Left lobe of liver (tissue), 2 donors: ENCODE measurements at regions not wholly inside any gene's neighbourhood (a gene's known extent, or its start where the extent isn't known, plus 50 kb on each side); places are given as distances from the start of the nearest gene placed in this dataset.
"Not testable (repeated sequence)": the region's sequence is repeated elsewhere in the genome, so short reads cannot be mapped to it uniquely, and the experiment has no call there.

Experiments
- ATAC-seq: fragments of 200-7000 bp; cut with Tn5 transposase; one replicate; pipeline ENCODE4 v1.9.1; 2020; ENCODE audit warnings: mild to moderate bottlenecking, moderate library complexity
- DNase-seq: peaks from one replicate; pipeline ENCODE4 v3.0.0-alpha.2; 2020; ENCODE audit warnings: low spot score
- donor health status: DM: no; HTN: no; CAD: no; lungs with moderate emphysema.
- donor health status: DM: no; HTN: yes; CAD: no.

DNA sequence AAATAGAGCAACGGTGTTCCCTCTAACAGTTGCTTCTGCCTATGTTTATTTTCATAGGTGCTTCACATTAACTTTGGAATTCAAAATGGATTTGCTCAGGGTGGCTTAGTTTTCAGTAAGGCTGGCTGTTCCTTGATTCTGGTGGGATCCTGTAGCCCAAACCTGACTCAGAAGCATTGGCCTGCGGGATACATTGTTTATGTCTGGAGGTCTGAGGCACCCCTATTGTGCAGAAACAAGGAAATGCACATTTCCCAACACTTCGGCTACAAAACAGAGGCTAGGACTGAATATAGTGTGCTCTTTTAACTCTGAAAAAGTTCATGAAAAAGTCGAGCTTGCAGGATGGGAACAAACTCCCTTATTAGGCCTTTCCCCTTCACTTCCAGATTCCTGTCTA lies 133.8 kb upstream of the F3 start:
- ATAC-seq (no peak), DNase-seq (no peak)

DNA sequence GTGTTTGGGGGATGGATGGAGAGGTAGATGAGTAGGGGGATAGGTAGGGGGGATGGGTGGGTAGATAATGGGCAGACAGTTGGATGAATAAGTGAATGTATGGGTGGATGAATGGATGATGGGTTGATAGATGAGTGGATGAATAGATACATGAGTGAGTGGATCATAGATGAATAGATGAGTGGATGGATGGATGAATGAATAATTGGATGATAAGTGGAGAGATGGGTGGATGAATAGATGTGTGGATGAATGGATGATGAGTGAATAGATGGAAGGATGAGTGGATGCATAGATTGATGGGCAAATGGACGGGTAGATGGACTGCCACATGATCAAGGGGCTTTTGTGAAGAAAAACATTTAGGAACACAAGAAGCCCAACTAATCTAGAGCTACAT lies 133.3 kb upstream of the F3 start:
- DNase-seq (no peak), ATAC-seq (no peak)

DNA sequence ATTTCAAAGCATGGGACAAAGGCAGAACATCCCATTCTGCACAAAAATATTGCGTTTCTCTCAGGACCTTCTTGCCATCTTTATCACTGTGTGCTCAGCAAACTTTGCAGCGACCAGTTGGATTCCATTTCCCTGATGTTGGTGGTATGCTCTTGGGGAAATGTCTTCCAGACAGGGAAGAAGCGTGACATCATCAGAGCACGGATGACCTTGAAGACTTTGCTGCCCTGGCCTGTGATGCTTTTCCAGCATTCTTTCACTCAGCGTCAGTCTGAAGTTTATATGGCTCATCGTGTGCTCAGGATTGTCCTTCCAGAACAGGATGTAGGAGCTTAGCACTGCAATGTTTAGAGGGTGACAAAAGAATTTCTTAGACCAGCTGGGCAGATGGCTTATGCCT lies 131.4 kb upstream of the F3 start:
- DNase-seq, result no peak
- ATAC-seq, result no peak

DNA sequence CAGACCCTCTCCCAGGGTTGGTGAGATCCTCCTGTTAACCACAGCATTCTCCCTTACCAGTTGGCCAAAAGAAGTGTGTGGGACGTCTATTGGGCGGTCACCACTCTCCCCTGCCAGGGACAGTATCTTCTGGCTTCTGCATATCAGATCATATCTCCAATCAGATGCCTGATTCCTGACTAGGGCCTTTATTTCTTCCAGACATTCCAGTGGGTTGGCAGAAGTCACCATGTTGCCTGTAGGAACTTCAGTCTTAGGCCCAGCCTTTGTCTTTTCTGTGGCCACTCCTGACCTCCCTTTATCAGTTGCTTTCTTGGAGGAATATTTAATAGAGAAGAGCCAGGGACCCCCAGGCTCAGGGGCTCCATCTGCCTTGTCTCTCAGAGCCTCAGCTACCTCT lies 130.4 kb upstream of the F3 start:
- DNase-seq (no peak), ATAC-seq (no peak)

DNA sequence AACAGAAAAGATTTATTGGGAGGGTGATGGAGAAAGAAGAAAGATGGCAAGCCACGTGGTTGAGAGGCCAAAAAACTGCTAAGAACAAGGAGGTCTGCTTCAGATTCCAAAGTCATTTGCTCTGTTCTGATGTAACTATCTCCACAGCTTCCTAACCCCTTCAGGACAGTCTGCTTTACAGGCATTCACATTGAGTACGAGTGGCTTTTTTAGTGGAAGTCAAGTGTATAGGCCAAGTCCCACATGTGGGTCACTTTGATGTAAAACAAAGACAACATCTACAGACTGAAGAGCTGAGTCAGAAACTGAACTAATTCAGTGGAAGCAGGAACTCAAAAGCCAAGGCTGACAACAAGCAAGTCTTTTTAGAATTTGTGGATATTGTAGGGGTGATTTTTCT lies 128.7 kb upstream of the F3 start:
- ATAC-seq, result no peak
- no peak for DNase-seq

DNA sequence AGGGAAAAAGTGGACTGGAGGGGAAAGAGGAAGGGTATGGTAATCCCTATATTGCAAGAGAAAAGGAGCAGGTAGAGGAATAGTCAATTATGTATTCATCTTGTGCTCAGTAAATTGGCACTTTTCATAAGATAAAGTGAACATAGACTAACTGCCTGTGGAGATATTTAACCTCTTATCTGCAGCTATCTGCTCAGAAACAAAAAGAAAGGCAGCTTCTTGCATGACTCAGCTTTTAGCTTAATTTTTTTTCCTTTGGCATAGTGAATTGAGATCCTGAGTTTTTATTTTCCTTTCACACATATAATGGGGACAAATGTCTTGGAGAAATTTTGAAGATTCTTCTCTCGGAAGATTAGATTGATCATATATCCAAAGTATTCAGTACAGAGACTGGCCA lies 127.6 kb upstream of the F3 start:
- no peak for DNase-seq
- ATAC-seq, result no peak

DNA sequence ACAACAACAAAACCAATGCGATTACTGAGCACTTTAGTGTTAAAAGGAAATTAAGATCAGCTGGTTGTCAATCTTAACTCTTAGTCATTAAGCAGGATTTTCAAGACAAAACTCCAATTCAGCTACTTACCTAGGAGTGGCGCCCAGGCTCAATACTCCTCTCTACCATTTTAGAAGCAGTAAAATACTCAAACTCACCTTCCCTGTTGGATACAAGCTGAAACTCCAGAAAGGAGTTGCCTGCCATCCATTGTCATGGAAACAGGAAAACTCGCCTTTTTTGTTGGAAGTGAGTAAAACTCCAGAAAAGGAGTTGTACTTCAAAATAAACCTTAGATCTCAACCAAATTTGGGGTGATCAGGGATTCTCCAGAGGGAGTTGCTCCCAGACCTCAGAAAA lies 127.0 kb upstream of the F3 start:
- no peak for ATAC-seq
- no peak for DNase-seq

DNA sequence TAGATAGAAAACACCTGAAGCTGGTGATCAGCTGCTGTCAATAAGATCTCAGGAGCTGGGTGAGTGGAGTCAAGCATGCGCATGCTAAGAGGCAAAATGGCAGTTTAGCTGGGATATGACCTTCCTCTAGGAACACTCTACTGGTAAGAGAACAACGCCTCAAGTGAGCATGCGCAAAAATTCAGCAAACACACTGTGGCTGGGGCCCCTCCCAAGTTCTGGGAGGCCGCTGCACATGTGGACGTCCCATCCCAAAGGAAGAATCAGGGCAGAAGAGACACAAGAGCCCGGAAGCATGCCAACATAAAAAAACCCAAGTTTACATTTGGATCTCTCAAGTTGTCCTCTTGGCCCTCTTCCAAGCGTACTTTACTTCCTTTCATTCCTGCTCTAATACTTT lies 126.3 kb upstream of the F3 start:
- no peak for DNase-seq
- ATAC-seq, result no peak

DNA sequence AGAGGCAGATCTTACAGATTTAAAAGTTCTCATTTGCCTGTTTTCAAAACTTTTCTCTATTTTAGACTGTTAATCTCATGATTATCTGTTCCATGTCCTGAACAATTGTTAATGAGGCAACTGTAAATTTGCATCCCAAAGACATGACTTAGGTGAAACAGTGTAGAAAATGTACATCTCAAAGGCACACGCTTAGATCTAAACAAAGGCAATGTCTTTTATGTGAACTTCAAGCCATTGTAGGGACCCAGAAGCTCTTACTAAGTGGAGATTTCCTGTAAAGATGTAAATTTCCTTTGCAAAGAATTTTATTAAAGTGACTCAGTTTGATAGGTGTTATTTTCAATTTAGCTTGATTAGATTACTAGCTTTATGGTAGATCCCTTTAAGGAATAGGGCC lies 125.2 kb upstream of the F3 start:
- DNase-seq (no peak), ATAC-seq (no peak)

DNA sequence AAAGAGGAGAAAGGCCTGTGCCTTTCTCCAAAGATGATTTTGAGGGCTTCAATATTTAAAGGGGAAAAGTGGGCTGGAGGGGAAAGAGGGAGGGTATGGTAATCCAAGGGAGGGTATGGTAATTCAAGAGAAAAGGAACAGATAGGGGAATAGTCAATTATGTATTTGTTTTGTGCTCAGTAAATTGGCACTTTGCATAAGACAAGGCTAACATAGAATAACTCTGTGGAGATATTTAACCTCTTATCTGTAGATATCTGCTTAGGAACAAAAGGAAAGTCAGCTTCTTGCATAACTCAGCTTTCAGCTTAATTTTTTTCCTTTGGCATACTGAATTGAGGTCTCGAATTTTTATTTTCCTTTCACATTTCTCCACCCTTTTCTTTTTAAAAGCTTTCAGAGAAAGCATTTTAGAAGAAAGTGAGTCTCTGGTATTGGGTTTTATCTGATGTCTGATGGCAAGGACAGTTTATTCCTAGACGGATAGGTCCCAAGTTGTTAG lies 119.9 kb upstream of the F3 start:
- DNase-seq (no peak), ATAC-seq (no peak)

DNA sequence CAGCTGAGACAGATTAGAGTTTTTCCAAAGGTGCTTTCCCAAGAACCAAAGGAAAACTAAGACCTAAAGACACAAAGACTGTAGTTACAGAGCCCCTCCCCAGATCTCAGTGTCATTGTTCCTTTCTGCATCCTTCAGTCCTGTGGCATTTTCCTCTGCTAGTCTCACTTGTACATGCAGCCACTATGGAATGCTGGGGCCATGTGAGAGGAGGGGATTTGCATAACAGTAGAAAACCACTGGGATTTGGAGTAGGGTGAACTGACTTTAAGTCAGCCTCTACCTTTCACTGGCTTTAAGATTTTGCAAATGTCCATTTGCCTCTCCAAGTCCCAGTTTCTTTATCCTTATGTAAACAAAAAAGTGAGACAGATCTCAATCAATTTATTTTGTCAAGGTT lies 119.4 kb upstream of the F3 start:
- DNase-seq, result no peak

DNA sequence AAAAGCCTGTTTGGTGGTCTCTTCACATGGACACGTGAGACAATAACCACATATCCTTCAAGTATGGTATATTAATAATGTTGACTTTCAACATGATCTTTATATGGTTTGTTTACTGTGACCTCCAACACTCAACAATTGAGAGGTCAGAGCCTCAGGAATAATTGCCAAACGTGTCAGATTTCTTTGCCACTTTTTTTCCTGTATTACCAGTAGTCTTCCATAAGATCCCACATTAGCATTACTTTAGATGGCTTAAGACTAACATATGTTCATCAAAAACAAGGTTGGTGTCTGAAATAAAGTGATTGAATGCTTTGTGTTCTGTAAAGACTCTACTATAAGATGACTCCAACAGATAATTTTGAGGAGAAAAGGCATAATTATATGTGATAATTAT lies 118.7 kb upstream of the F3 start:
- ATAC-seq, result no peak
- DNase-seq, result no peak

More for the DNA sequence above, 119.4 kb upstream of the F3 start:
- ATAC-seq, result no peak

DNA sequence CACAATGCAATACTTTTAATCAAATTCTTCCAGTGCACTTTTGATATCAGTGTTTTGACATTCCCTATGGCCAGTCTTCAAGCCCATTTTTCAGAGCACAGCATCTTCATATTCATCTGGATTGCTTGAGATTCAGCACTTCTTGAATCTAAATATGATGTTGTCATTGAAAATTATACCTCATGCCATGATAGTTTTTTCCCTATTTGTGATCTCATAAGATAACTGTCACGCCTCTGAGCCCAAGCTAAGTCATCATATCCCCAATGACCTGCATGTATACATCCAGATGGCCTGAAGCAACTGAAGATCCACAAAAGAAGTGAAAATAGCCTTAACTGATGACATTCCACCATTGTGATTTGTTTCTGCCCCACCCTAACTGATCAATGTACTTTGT lies 117.6 kb upstream of the F3 start:
- not testable (repeated sequence) for ATAC-seq, DNase-seq

DNA sequence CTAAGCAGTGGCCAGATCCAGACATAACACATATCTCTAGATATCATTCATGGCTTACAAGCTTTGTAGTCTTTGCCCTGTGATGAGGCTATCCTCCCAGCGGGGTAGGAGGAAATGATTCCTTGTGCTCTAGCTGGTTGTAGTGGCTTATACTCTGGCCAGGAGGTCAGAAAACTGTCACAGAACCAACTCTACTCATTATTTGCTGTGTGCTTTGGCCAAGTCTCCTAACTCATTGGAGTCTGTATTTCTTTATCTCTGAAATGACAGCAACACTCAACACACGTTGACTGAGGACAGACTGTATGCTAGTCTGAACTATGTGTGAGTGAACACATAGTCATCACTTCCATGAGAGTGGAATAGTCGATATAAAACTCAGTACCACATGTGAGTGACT lies 116.7 kb upstream of the F3 start:
- peak; percentile 90 for ATAC-seq
- DNase-seq, result no peak

DNA sequence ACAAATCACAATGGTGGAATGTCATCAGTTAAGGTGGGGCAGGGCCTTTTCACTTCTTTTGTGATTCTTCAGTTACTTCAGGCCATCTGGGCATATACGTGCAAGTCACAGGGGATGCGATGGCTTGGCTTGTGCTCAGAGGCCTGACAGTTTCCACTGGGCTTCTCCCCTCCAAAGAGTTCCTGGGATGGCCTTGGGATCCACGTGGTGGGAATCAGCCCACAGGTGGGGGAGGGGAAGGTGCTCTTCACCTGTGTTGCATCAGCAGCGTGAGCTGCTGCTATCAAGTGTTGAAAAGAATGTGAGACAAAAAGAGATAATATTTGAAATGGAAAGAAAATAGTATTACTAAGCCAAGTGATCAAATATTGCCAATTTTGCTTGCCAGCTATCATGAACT lies 116.2 kb upstream of the F3 start:
- peak; percentile 43 for ATAC-seq
- DNase-seq, result not testable (repeated sequence)

DNA sequence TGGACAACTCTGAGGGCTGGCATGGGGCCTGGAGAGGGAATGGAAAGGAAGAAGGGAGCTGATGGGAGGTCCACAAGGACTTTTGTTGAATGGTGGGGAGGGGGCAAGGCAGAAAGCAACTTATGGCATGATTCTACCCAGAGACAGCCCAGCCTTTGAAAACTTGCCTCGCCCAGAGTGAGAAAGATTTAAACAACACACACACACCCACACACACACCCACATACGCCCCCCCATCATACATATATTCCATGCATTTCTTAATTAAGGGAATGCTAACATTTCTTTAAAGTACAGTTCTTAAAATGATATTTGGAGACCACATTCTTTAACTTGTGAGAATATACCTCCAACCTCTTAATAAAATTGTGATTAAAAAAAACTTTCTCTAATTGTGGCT lies 115.4 kb upstream of the F3 start:
- no peak for ATAC-seq

DNA sequence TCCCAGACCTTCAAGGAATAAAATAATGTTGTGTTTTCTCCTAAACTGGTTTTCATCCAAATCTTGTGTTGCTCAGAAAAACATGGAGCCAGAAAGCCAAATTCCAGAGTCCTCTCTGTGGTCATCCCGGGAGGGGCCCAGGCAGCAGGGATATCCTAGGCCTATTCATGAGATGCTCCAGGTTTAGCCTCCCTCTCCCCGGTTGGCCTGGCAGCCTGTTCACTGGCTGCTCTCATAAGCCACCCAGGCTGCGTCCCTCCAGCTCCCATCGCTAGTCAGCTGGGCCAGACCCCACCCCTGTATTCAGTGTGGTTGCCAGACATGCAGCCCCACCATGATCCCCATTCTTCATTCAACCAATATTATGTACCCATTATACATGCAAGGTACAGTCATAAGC lies 113.4 kb upstream of the F3 start:
- ATAC-seq, result no peak
- DNase-seq, result no peak

More for the DNA sequence above, 115.4 kb upstream of the F3 start:
- no peak for DNase-seq

DNA sequence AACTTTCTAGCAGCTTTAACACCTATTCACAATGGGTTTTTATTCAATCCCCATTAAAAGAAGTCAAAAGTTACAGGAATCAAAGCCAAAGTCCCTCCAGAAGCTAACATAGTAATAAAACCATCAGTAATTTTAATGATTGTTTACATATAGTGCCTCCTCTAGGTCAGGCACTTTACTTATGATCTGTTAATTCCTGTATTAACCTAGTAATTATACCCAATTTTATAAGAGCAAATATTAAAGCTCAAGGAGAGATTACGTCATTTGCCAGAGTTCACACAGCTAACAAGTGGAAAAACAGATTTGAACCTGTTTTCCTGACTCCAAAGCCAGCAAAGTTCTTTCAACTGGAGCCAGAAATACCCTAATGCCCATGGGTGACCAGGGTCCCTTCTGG lies 112.9 kb upstream of the F3 start:
- no peak for DNase-seq
- no peak for ATAC-seq

DNA sequence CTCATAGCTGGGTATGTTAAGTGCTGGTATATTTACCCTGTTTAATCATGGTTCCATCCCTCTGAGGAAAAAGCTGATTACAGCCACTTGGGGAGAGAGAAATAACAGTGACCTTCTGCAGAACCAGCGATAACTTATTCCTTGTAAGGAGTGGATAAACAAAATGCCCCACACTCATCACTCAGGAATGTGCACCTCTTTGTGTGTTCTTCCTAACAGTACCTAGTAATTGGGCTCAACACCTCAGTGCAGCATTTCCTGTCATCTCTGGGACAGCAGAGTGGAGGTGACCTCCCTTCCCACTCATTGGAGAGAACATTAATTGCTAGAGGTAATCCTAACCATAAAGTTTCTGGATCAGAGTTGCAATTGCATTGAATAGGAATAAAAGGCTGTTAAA lies 112.5 kb upstream of the F3 start:
- no peak for ATAC-seq
- DNase-seq, result no peak

DNA sequence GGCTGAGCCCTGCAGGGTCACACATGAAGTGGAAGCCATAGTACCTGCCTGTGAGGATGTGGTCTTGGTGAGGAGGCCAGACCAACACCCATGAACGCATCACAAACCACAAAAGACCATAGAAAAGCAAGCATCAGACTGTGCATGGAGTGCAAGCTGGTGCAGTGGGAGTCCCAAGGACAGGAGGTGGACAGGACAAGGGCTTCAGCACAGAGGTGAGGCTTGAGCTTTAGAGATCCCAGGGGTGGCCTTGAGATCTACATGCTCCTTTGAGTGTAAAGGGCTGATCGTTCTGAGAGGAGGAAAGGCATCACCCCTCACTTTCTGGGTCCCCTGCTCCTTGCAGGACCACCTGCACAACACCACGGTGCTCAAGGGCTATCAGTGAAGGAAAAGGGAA lies 111.9 kb upstream of the F3 start:
- no peak for ATAC-seq
- DNase-seq, result no peak

DNA sequence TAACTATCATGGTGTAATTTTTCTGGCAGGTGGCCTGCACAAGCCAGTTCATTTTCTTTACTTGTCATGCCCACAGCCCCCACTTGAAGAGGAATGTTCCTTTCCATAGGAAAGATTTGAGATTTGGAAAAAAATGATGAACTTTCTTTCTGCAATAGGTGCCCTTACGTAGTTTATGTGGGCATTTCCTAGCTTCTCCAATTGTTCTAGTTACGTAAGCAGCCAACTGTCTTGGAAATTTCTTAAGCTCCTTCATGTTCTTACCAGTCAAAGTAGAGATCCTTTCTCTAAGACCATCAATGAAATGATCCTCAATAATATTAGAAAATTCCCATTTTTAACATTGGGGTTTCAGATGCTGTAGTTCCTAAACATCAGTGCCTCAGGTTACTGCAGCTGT lies 109.5 kb upstream of the F3 start:
- ATAC-seq (no peak), DNase-seq (no peak)

DNA sequence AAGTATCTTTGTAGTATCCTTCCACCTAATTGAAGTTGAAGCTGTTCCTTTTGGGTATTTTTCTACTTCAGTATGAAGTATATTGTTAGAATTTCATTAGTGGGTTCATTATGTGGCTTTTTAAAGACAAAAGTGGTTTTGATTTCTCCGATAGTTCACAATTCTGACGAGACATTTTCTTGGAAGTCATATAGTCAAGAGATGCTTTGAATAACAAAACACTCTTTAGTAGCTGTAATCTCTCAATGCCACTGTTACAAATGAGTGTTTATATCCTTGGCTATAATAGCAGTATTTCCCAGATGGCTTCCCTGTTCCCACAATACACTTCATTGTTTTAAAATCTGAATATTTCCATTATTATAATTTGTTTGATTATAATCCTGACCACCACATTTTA lies 108.7 kb upstream of the F3 start:
- ATAC-seq (no peak), DNase-seq (no peak)

DNA sequence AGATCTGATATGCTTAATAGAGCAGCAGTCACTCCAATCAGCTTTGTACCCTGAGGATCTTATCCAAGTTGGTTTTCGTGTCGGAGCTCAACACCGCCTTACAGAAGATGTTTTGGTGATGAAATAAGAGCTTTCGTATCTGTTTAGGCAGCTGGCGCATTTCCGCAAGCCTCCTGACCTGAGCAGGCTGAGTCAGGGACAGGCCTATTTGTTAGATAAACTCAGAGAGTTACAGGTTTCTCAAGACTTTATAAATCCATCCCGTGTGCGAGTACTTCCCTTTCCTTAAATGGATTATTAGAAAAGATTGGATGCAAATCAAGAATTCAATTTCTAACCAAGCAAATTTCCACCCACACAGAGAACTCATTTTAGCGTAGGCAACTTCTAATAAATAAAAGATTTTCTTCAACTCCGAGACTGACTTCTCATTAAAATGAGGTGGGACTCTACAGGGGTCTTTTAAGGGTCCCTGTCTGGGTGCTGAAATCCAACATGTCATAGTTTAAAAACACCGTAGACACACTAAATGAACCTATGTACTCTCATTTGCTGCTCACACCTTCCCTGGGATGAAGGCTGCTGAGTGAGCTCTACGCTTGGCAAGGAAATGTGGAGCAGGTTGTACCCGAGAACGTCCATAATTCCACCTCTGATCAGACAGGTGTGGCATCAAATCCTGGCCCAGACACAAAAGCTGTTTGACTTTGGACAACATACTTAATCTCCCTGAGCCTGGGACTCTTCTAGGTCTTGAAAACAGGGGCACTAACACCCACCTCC lies 106.9 kb upstream of the F3 start:
- ATAC-seq (no peak), DNase-seq (no peak)
